ENCODE measurements at regions not wholly inside any gene's neighbourhood (a gene's known extent, or its start where the extent isn't known, plus 50 kb on each side); places are given as distances from the start of the nearest gene placed in this dataset.

DNA sequence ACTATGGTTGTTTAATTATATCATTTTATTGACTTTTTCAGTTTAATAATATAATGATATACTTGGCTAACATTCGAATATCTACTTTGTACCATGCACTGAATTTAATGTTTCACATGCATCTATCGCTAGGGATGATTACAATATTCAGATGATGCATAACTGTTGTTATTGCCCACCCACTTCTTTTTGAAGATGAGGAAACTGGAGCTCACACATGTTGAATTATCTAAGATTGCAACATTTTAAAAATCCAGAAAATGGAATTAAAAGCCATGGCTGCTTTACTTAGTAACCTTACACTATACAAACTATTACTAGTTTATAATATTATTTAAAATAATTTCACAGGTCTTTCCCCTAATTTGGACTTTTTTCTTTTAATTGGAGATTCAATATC, 171.7 kb downstream of the TLR4 start:
- TF ChIP-seq, protein P1, sequence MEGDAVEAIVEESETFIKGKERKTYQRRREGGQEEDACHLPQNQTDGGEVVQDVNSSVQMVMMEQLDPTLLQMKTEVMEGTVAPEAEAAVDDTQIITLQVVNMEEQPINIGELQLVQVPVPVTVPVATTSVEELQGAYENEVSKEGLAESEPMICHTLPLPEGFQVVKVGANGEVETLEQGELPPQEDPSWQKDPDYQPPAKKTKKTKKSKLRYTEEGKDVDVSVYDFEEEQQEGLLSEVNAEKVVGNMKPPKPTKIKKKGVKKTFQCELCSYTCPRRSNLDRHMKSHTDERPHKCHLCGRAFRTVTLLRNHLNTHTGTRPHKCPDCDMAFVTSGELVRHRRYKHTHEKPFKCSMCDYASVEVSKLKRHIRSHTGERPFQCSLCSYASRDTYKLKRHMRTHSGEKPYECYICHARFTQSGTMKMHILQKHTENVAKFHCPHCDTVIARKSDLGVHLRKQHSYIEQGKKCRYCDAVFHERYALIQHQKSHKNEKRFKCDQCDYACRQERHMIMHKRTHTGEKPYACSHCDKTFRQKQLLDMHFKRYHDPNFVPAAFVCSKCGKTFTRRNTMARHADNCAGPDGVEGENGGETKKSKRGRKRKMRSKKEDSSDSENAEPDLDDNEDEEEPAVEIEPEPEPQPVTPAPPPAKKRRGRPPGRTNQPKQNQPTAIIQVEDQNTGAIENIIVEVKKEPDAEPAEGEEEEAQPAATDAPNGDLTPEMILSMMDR (conservative IDR thresholded peaks at IDR 0.05; ENCODE audit: low read length): no peak
- H3K4me3 ChIP-seq (ENCODE audit: low read length): no peak overlapping the region
- DNase-seq (ENCODE audit: low read depth): no peak

DNA sequence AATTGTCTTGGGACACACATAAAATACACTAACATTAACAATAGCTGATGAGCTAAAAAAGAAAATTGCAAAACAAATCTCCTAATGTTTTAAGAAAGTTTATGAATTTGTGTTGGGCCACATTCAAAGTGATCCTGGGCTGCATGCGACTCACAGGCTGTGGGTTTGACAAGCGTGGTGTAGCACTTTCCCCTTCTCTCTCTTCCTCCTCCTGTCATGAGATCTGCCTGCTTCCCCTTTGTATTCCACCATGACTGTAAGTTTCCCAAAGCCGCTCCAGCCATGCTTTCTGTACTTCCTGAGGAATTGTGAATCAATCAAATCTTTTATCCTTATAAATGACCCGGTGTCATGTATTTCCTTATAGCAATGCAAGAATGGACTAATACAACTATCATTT, 178.0 kb downstream of the TLR4 start:
- TF ChIP-seq, protein P1 (conservative IDR thresholded peaks at IDR 0.05; ENCODE audit: low read length): no peak
- no peak for DNase-seq (ENCODE audit: low read depth)
- no peak overlapping the region for H3K4me3 ChIP-seq (ENCODE audit: low read length)

DNA sequence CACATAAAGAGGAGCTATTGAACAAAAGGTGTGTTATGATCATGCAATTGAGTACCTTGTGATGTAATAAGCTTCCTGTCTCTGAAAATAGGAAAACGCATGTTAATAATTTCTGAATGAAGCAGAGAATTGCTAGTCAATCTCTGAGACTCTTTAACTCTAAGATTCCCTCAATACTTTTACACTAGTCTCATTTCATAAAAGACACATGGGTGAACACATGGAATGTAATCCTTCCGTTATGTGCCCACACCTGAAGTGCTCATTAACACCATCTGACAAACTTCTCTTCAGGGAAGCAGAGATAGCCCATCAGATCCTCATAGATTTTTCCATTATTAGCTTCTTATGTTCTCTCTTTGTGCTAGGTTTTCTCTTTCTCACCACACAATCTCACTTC, 182.4 kb downstream of the TLR4 start:
- H3K4me3 ChIP-seq (ENCODE audit: low read length): no peak overlapping the region
- DNase-seq (ENCODE audit: low read depth): no peak
- TF ChIP-seq, protein P1 (conservative IDR thresholded peaks at IDR 0.05; ENCODE audit: low read length): no peak

DNA sequence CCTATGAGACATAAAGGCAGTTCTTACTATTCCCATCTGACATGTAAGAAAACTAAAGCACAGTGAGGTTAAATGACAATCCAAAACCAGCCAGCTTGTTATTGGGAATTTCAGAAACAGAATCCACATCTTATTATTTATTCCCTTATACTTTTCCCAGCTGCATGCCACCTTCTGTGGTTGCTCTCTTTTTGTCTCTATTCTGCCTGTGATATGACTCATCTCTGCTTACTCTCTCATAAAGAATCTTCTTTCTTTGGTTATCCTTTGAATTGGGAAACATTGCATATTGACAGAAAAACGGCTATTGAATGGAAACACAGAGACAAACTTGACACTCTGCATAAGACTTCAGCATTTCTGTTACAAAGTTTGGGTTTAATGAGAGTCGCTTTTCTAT, 183.2 kb downstream of the TLR4 start:
- TF ChIP-seq, protein P1 (conservative IDR thresholded peaks at IDR 0.05; ENCODE audit: low read length): no peak
- DNase-seq (ENCODE audit: low read depth): peak; percentile 1
- H3K4me3 ChIP-seq (ENCODE audit: low read length): no peak overlapping the region

DNA sequence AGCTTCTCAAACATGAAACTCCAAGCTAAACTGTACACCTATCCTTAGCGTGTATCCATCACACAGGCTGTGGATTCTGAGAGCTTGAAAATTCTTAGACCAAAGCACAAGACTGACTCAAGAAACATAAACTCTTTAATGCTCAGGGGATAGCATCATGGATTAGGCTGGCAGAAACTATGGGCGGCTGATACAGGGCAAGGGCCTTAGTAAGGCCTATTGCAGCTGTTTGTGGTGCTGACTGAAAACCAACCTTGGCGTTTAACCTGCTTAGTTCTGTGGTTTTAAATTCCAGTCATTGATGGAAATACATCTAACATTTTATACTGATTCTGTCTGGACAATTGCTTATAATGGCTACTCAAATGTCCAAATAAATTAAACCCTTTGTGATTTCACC, 183.7 kb downstream of the TLR4 start:
- no peak overlapping the region for H3K4me3 ChIP-seq (ENCODE audit: low read length)

DNA sequence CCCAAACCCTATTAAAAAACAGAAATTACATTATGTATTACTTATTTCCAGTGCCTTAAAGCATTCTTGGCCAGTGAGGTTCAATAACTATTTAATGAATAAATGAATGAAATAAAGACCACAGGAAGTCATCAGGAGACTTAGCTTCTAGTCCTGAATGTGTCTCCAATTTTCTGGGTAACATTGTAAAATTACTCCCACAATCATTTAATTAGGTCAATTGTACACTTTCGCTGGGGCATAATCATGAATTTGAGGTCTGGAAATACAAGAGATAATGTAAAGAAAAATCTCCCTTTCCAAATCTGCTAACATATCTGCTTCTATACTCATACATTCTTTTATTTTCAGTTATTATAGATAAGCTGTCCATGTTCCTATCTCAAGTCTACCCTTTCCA, 199.2 kb downstream of the TLR4 start:
- TF ChIP-seq, protein P1 (conservative IDR thresholded peaks at IDR 0.05; ENCODE audit: low read length): no peak
- no peak for DNase-seq (ENCODE audit: low read depth)
- H3K4me3 ChIP-seq (ENCODE audit: low read length): no peak overlapping the region

More for the DNA sequence above, 183.7 kb downstream of the TLR4 start:
- no peak for DNase-seq (ENCODE audit: low read depth)
- TF ChIP-seq, protein P1 (conservative IDR thresholded peaks at IDR 0.05; ENCODE audit: low read length): no peak

DNA sequence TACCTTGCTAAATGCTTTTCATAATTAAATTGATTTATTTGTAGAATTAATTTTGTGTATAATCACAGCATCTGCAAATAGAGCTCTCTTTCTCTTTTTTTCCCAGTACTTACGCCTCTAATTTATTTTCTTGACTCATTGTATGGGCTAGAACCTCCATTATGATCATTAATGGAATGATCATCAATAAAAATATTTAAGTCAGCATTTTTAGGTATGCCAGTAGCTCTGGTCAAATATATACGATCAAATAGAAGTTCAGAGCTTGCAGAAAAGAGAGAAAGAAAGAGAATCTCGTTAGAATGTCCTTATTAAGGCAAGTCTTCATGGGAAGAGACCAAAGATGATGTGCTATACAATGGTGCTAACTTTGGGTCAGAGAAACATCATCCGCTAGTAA, 202.6 kb downstream of the TLR4 start:
- no peak for DNase-seq (ENCODE audit: low read depth)
- H3K4me3 ChIP-seq (ENCODE audit: low read length): no peak overlapping the region
- TF ChIP-seq, protein P1 (conservative IDR thresholded peaks at IDR 0.05; ENCODE audit: low read length): no peak

Measured in AG10803 (cell line).